Occipital lobe (tissue), 1 donor: ENCODE measurements at regions not wholly inside any gene's neighbourhood (a gene's known extent, or its start where the extent isn't known, plus 50 kb on each side); places are given as distances from the start of the nearest gene placed in this dataset.

Experiments
- DNase-seq: peaks from one replicate; lab custom pipeline; 2025; lab: John Stamatoyannopoulos, UW

GRCh38 chr9:106419829-106420228 is 443.1 kb upstream of the ZNF462 start:
- DNase-seq = no peak

- no peak for DNase-seq
These were observed 442.4 kb upstream of the ZNF462 start for GRCh38 chr9:106420511-106420944.

- DNase-seq = no peak
These were observed 441.2 kb upstream of the ZNF462 start for GRCh38 chr9:106421772-106422171.

- no peak for DNase-seq
These were observed 439.4 kb upstream of the ZNF462 start for GRCh38 chr9:106423575-106423974.

GRCh38 chr9:106432631-106433030 is 430.3 kb upstream of the ZNF462 start:
- no peak for DNase-seq

- no peak for DNase-seq
These were observed 424.0 kb upstream of the ZNF462 start for GRCh38 chr9:106438928-106439327.

GRCh38 chr9:106441283-106441682 is 421.7 kb upstream of the ZNF462 start:
- DNase-seq = no peak

GRCh38 chr9:106443520-106443919 is 419.4 kb upstream of the ZNF462 start:
- no peak for DNase-seq

- no peak for DNase-seq
These were observed 417.9 kb upstream of the ZNF462 start for GRCh38 chr9:106445107-106445506.

- no peak for DNase-seq
These were observed 413.5 kb upstream of the ZNF462 start for GRCh38 chr9:106449336-106449927.

- DNase-seq = no peak
These were observed 412.4 kb upstream of the ZNF462 start for GRCh38 chr9:106450549-106450948.

- no peak for DNase-seq
These were observed 411.7 kb upstream of the ZNF462 start for GRCh38 chr9:106451223-106451622.

- DNase-seq = no peak
These were observed 406.4 kb upstream of the ZNF462 start for GRCh38 chr9:106456581-106456980.

GRCh38 chr9:106467113-106467864 is 395.7 kb upstream of the ZNF462 start:
- DNase-seq = no peak

- no peak for DNase-seq
These were observed 395.2 kb upstream of the ZNF462 start for GRCh38 chr9:106467865-106468164.

GRCh38 chr9:106468431-106468830 is 394.5 kb upstream of the ZNF462 start:
- no peak for DNase-seq

- no peak for DNase-seq
These were observed 384.7 kb upstream of the ZNF462 start for GRCh38 chr9:106478312-106478711.

GRCh38 chr9:106478727-106479126 is 384.2 kb upstream of the ZNF462 start:
- DNase-seq = no peak

GRCh38 chr9:106479679-106480078 is 383.3 kb upstream of the ZNF462 start:
- DNase-seq = no peak

- DNase-seq = no peak
These were observed 381.9 kb upstream of the ZNF462 start for GRCh38 chr9:106481013-106481609.

- no peak for DNase-seq
These were observed 380.2 kb upstream of the ZNF462 start for GRCh38 chr9:106482733-106483132.

- DNase-seq = no peak
These were observed 376.3 kb upstream of the ZNF462 start for GRCh38 chr9:106486685-106487084.

GRCh38 chr9:106487266-106487665 is 375.7 kb upstream of the ZNF462 start:
- DNase-seq = no peak
